GM12878 (cell line): ENCODE measurements at regions not wholly inside any gene's neighbourhood (a gene's known extent, or its start where the extent isn't known, plus 50 kb on each side); places are given as distances from the start of the nearest gene placed in this dataset.

Source experiments
- ATAC-seq: fragments of 200-7000 bp; cut with Tn5 transposase; 3 replicates; pipeline ENCODE4 v1.9.1; 2020; ENCODE audit warnings: mild to moderate bottlenecking, moderate library complexity
- BruUV-seq: library from RNA; stranded (reverse); fragments of 400-500 nt; replicated peaks from 2 replicates; lab custom pipeline; 2021; lab: Mats Ljungman, UMichigan
- CTCF ChIA-PET: fragments of 300-600 bp; sonication (Branson Sonifier 250); formaldehyde crosslinking; extraction: SDS; loops from one replicate; lab custom pipeline; 2021; ENCODE audit warnings: inconsistent platforms; lab: Yijun Ruan, JAX
- POLR2A ChIA-PET: fragments of 350-600 bp; formaldehyde crosslinking; extraction: SDS; loops from one replicate; lab custom pipeline; 2021; ENCODE audit warnings: inconsistent platforms; lab: Charles Lee
- RAD21 ChIA-PET: fragments of 300-600 bp; sonication (Branson Sonifier 250); formaldehyde crosslinking; loops from one replicate; lab custom pipeline; 2023; ENCODE audit warnings: antibody characterized with exemption; ENCODE audit not compliant: unreplicated experiment; lab: Charles Lee
- SMC1A ChIA-PET: fragments of 300-600 bp; sonication (Branson Sonifier 250); formaldehyde crosslinking; loops from one replicate; lab custom pipeline; 2023; ENCODE audit not compliant: unreplicated experiment, uncharacterized antibody; lab: Charles Lee
- DNase-seq: peaks from one replicate; pipeline ENCODE4 v3.0.0-alpha.2; 2011; ENCODE audit warnings: low read depth, low spot score
- FAIRE-seq: peaks from 3 replicates; lab custom pipeline; 2011; peaks lifted over from hg19 to GRCh38; lab: Jason Lieb, UNC
- H2AFZ ChIP-seq: 2 replicates; pipeline ENCODE4 v1.6.0; 2011; ENCODE audit warnings: low read depth, low read length, control low read depth; ENCODE audit not compliant: control insufficient read depth
- H3K27ac ChIP-seq: 2 replicates; pipeline ENCODE4 v1.5.1; 2011; ENCODE audit warnings: control low read depth; ENCODE audit not compliant: control insufficient read depth, insufficient read depth
- H3K27me3 ChIP-seq, 2 experiments: replicated peaks in 1 of 2; 2 replicates each; pipeline versions ENCODE4 v1.6.0 to v1.6.1; 2011; ENCODE audit warnings: low read length in 1 of 2; ENCODE audit not compliant: control insufficient read depth in 2 of 2, insufficient read depth in 2 of 2
- H3K36me3 ChIP-seq, 2 experiments: 2 replicates each; pipeline ENCODE4 v1.5.1; 2011; ENCODE audit warnings: low read length in 1 of 2; ENCODE audit not compliant: control insufficient read depth in 2 of 2, insufficient read depth in 2 of 2
- H3K4me1 ChIP-seq: 2 replicates; pipeline ENCODE4 v1.6.1; 2011; ENCODE audit warnings: mild to moderate bottlenecking, low read length, moderate library complexity, mixed read lengths; ENCODE audit not compliant: control insufficient read depth, insufficient read depth
- H3K4me2 ChIP-seq: 2 replicates; pipeline ENCODE4 v1.6.0; 2011; ENCODE audit warnings: control low read depth; ENCODE audit not compliant: control insufficient read depth, insufficient read depth
- H3K4me3 ChIP-seq: fragments of 200-600 bp; sonication (generic); 2 replicates; pipeline ENCODE4 v1.5.1; 2016
- H3K79me2 ChIP-seq: 2 replicates; pipeline ENCODE4 v1.6.0; 2011; ENCODE audit warnings: low read length; ENCODE audit not compliant: control insufficient read depth, insufficient read depth
- H3K9ac ChIP-seq: 2 replicates; pipeline ENCODE4 v1.8.0; 2011; ENCODE audit warnings: low read length, control low read depth, mixed read lengths; ENCODE audit not compliant: control insufficient read depth, insufficient read depth
- H3K9me3 ChIP-seq: replicated peaks from 3 replicates; pipeline ENCODE4 v1.5.1; 2011; ENCODE audit warnings: mild to moderate bottlenecking, low read length; ENCODE audit not compliant: control insufficient read depth, insufficient read depth
- H4K20me1 ChIP-seq: 2 replicates; pipeline ENCODE4 v1.6.0; 2011; ENCODE audit not compliant: control insufficient read depth, insufficient read depth
- CEBPZ ChIP-seq: fragments of 150-350 bp; IDR thresholded peaks from 2 replicates; pipeline ENCODE4 v1.6.1; 2016; ENCODE audit warnings: low read depth, low read length
- POU2F2 ChIP-seq: IDR thresholded peaks from 3 replicates; pipeline ENCODE4 v1.6.1; 2011; ENCODE audit warnings: low read depth, mild to moderate bottlenecking, low read length, borderline replicate concordance
- RELB ChIP-seq: fragments of 450-650 bp; IDR thresholded peaks from 2 replicates; pipeline ENCODE4 v1.6.1; 2017; ENCODE audit warnings: low read depth, mild to moderate bottlenecking, moderate library complexity
- ZNF384 ChIP-seq: IDR thresholded peaks from 2 replicates; pipeline ENCODE4 v1.6.1; 2012; ENCODE audit warnings: low read depth, mild to moderate bottlenecking, low read length, improper control_type of control experiment, borderline replicate concordance
- whole genome bisulfite sequencing: methylation state at CpG from one replicate; pipeline ENCODE4 v1.1.6; 2016; ENCODE audit warnings: low lambda C conversion rate; ENCODE audit not compliant: insufficient replicate concordance, insufficient coverage; ENCODE audit errors: missing lambda C conversion rate; 5-methylcytosine and 5-hydroxymethylcytosine counted together
- in situ Hi-C: fragments of 300-500 bp; cut with MboI; formaldehyde crosslinking; loops from 9 replicates; pipeline ENCODE4 v1.14.3; 2018; ENCODE audit warnings: mixed read lengths
- intact Hi-C: fragments of 100-400 bp; cut with micrococcal nuclease; formaldehyde crosslinking; loops from one replicate; pipeline ENCODE4 v1.14.2; 2022; ENCODE audit not compliant: unreplicated experiment

- DNase-seq (no peak), ATAC-seq (no peak), FAIRE-seq (no peak)
- no peaks in the 10 kb centered on the region for H4K20me1 ChIP-seq
- no peak for TF ChIP-seq CEBPZ
- no peak for TF ChIP-seq POU2F2
- TF ChIP-seq ZNF384, result no peak
- TF ChIP-seq RELB, result no peak
- no peaks in the 10 kb centered on the region for H3K9me3 ChIP-seq
- in situ Hi-C loops, result no loop called here
- H3K36me3 ChIP-seq, result no peaks in the 10 kb centered on the region
- ChIA-PET POLR2A (interaction anchor here (0.8 kb wide), 1 partner anchor 151 kb away, joined by 3 read pairs; no protein-coding TSS in a partner anchor), SMC1A (interaction anchor here (0.7 to 2.9 kb wide), 4 partner anchors 135 to 151 kb away, joined by 3 to 17 read pairs (median 3); no protein-coding TSS in a partner anchor), CTCF (interaction anchor here (0.9 to 7.0 kb wide), 8 partner anchors 19 to 232 kb away, joined by 3 to 95 read pairs (median 4); no protein-coding TSS in a partner anchor), RAD21 (interaction anchor here (0.8 kb wide), 1 partner anchor 565 kb away, joined by 3 read pairs; no protein-coding TSS in a partner anchor)
- WGBS, result 43% methylated on average over 3 of the region's 3 CpGs
- no peak overlapping the region for H3K4me2 ChIP-seq
- H3K27ac ChIP-seq, result no peak overlapping the region
- intact Hi-C loops, result no loop called here
- no peak overlapping the region for H3K9ac ChIP-seq
- no TSS peak for BruUV-seq
- no peaks in the 10 kb centered on the region for H3K27me3 ChIP-seq
- H2AFZ ChIP-seq, result no peak overlapping the region
- no peaks in the 10 kb centered on the region for H3K4me1 ChIP-seq
- H3K79me2 ChIP-seq, result no peaks in the 10 kb centered on the region
- no peak overlapping the region for H3K4me3 ChIP-seq
Observed at GRCh38 chr2:105519516-105519915, 120.7 kb upstream of the FHL2 start.
